Transverse colon (tissue), 3 donors: ENCODE measurements at regions not wholly inside any gene's neighbourhood (a gene's known extent, or its start where the extent isn't known, plus 50 kb on each side); places are given as distances from the start of the nearest gene placed in this dataset.

ENCODE experiments used
- CTCF ChIP-seq, 5 experiments: fragments of 200-600 bp in 3 of 5; fragments of 450-650 bp in 2 of 5; sonication (generic) in 3 of 5; IDR thresholded peaks; 1 replicate in 2 of 5; 2 replicates in 3 of 5; pipeline ENCODE4 v1.5.1; 2016 to 2017; ENCODE audit warnings: antibody characterized with exemption in 5 of 5, inconsistent platforms in 3 of 5, mild to moderate bottlenecking in 2 of 5, moderate library complexity in 1 of 5
- EP300 ChIP-seq: sonication (generic); formaldehyde crosslinking; IDR thresholded peaks from one replicate; pipeline ENCODE4 v1.6.1; 2017; ENCODE audit warnings: antibody characterized with exemption, low read depth

GRCh38 chr10:81000781-81001180 is 463.1 kb downstream of the SH2D4B start:
- no peak for TF ChIP-seq CTCF (IDR thresholded peaks at IDR 0.05)
- no peak for TF ChIP-seq EP300
